ENCODE measurements at regions not wholly inside any gene's neighbourhood (a gene's known extent, or its start where the extent isn't known, plus 50 kb on each side); places are given as distances from the start of the nearest gene placed in this dataset.

GRCh38 chr12:42865282-42865681 lies 275.7 kb upstream of the PRICKLE1 start:
- Histone ChIP-seq H3K4me1 (ENCODE audit: control insufficient read depth, insufficient read depth, low read length) (no peaks in the 10 kb centered on the region), H3K27me3 (replicated peaks in 1 of 2; ENCODE audit: control insufficient read depth in 2 of 2, insufficient read depth in 2 of 2, low read length in 1 of 2) (no peaks in the 10 kb centered on the region), H3K27ac (ENCODE audit: control insufficient read depth, insufficient read depth) (no peak overlapping the region), H3K36me3 (ENCODE audit: control insufficient read depth in 2 of 2, insufficient read depth in 2 of 2, low read length in 1 of 2) (no peaks in the 10 kb centered on the region), H3K79me2 (ENCODE audit: control insufficient read depth, insufficient read depth, low read length) (no peaks in the 10 kb centered on the region), H3K4me3 (no peak overlapping the region), H3K9me3 (replicated peaks; ENCODE audit: control insufficient read depth, insufficient read depth, low read length) (no peaks in the 10 kb centered on the region), H4K20me1 (ENCODE audit: control insufficient read depth, insufficient read depth) (no peaks in the 10 kb centered on the region), H2AFZ (ENCODE audit: control insufficient read depth, low read depth, low read length) (no peak overlapping the region), H3K9ac (ENCODE audit: control insufficient read depth, insufficient read depth, low read length) (no peak overlapping the region), H3K4me2 (ENCODE audit: control insufficient read depth, insufficient read depth) (no peak overlapping the region)
- in situ Hi-C loops (cut with MboI) (no loop called here), intact Hi-C loops (cut with micrococcal nuclease; ENCODE audit: unreplicated experiment) (no loop called here)
- 35% methylated on average over 3 of the region's 3 CpGs for WGBS (ENCODE audit: insufficient coverage, insufficient replicate concordance, low lambda C conversion rate, missing lambda C conversion rate)
- TF ChIP-seq HDAC2 (IDR thresholded peaks at IDR 0.05) (no peak), MYC (IDR thresholded peaks at IDR 0.05; ENCODE audit: insufficient read depth, insufficient read length, insufficient replicate concordance, low read length, severe bottlenecking) (no peak), ZNF384 (IDR thresholded peaks at IDR 0.05; ENCODE audit: borderline replicate concordance, low read depth, low read length) (no peak), NR2C2 (IDR thresholded peaks at IDR 0.05; ENCODE audit: borderline replicate concordance, control insufficient read depth, insufficient read length, low read depth) (no peak), ESRRA (IDR thresholded peaks at IDR 0.05; ENCODE audit: low read length) (no peak), IKZF1 (conservative IDR thresholded peaks at IDR 0.05) (no peak), RAD21 (IDR thresholded peaks at IDR 0.05; ENCODE audit: insufficient read depth, low read depth, low read length) (no peak), NBN (IDR thresholded peaks at IDR 0.05) (no peak), NR2C1 (IDR thresholded peaks at IDR 0.05) (no peak), IRF5 (IDR thresholded peaks at IDR 0.05; ENCODE audit: borderline replicate concordance) (no peak), PRDM15 (CRISPR knock-in tag; IDR thresholded peaks at IDR 0.05) (no peak), POLR2AphosphoS5 (IDR thresholded peaks at IDR 0.05; ENCODE audit: low read length) (no peak)
- TF ChIP-seq, protein P1, sequence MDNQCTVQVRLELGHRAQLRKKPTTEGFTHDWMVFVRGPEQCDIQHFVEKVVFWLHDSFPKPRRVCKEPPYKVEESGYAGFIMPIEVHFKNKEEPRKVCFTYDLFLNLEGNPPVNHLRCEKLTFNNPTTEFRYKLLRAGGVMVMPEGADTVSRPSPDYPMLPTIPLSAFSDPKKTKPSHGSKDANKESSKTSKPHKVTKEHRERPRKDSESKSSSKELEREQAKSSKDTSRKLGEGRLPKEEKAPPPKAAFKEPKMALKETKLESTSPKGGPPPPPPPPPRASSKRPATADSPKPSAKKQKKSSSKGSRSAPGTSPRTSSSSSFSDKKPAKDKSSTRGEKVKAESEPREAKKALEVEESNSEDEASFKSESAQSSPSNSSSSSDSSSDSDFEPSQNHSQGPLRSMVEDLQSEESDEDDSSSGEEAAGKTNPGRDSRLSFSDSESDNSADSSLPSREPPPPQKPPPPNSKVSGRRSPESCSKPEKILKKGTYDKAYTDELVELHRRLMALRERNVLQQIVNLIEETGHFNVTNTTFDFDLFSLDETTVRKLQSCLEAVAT (IDR thresholded peaks at IDR 0.05) = no peak
- TF ChIP-seq, protein P2, sequence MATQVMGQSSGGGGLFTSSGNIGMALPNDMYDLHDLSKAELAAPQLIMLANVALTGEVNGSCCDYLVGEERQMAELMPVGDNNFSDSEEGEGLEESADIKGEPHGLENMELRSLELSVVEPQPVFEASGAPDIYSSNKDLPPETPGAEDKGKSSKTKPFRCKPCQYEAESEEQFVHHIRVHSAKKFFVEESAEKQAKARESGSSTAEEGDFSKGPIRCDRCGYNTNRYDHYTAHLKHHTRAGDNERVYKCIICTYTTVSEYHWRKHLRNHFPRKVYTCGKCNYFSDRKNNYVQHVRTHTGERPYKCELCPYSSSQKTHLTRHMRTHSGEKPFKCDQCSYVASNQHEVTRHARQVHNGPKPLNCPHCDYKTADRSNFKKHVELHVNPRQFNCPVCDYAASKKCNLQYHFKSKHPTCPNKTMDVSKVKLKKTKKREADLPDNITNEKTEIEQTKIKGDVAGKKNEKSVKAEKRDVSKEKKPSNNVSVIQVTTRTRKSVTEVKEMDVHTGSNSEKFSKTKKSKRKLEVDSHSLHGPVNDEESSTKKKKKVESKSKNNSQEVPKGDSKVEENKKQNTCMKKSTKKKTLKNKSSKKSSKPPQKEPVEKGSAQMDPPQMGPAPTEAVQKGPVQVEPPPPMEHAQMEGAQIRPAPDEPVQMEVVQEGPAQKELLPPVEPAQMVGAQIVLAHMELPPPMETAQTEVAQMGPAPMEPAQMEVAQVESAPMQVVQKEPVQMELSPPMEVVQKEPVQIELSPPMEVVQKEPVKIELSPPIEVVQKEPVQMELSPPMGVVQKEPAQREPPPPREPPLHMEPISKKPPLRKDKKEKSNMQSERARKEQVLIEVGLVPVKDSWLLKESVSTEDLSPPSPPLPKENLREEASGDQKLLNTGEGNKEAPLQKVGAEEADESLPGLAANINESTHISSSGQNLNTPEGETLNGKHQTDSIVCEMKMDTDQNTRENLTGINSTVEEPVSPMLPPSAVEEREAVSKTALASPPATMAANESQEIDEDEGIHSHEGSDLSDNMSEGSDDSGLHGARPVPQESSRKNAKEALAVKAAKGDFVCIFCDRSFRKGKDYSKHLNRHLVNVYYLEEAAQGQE (IDR thresholded peaks at IDR 0.05; ENCODE audit: low read depth, low read length) = no peak
- FAIRE-seq (no peak), DNase-seq (ENCODE audit: low read depth, low spot score) (no peak), ATAC-seq (no peak)
- BruUV-seq (replicated peaks) = no TSS peak
- SMC1A ChIA-PET (ENCODE audit: uncharacterized antibody, unreplicated experiment) = no interaction called here
- RAD21 ChIA-PET (ENCODE audit: unreplicated experiment) = no interaction called here
- POLR2A ChIA-PET = no interaction called here
- CTCF ChIA-PET = no interaction called here

Data from GM12878 (cell line).